Smooth muscle cell of the brain vasculature (primary cell): ENCODE measurements at regions not wholly inside any gene's neighbourhood (a gene's known extent, or its start where the extent isn't known, plus 50 kb on each side); places are given as distances from the start of the nearest gene placed in this dataset.
"Not testable (repeated sequence)": the region's sequence is repeated elsewhere in the genome, so short reads cannot be mapped to it uniquely, and the experiment has no call there.

ENCODE experiments used
- DNase-seq: peaks from one replicate; pipeline ENCODE4 v3.0.0-alpha.2; 2012; ENCODE audit warnings: low read depth, low spot score

GRCh38 chr2:83063511-83063910, 1395.6 kb downstream of the SUCLG1 start:
- no peak for DNase-seq

GRCh38 chr2:83058683-83059082, 1400.4 kb downstream of the SUCLG1 start:
- no peak for DNase-seq

- no peak for DNase-seq
Observed at GRCh38 chr2:83055376-83056010, 1403.6 kb downstream of the SUCLG1 start.

GRCh38 chr2:83054751-83055150, 1404.3 kb downstream of the SUCLG1 start:
- no peak for DNase-seq

GRCh38 chr2:83051538-83052170, 1407.4 kb downstream of the SUCLG1 start:
- DNase-seq, result no peak

- no peak for DNase-seq
Observed at GRCh38 chr2:83042053-83042452, 1417.0 kb downstream of the SUCLG1 start.

GRCh38 chr2:83022631-83023210, 1436.4 kb downstream of the SUCLG1 start:
- no peak for DNase-seq

GRCh38 chr2:83017366-83018090, 1441.6 kb downstream of the SUCLG1 start:
- DNase-seq, result no peak

- no peak for DNase-seq
Observed at GRCh38 chr2:83016343-83017110, 1442.6 kb downstream of the SUCLG1 start.

- no peak for DNase-seq
Observed at GRCh38 chr2:83015900-83016299, 1443.2 kb downstream of the SUCLG1 start.

GRCh38 chr2:83015035-83015715, 1443.9 kb downstream of the SUCLG1 start:
- DNase-seq, result no peak

GRCh38 chr2:83014462-83014861, 1444.6 kb downstream of the SUCLG1 start:
- no peak for DNase-seq

GRCh38 chr2:83006961-83007360, 1452.1 kb downstream of the SUCLG1 start:
- DNase-seq, result no peak

- DNase-seq, result no peak
Observed at GRCh38 chr2:83003555-83003954, 1455.5 kb downstream of the SUCLG1 start.

- no peak for DNase-seq
Observed at GRCh38 chr2:83002706-83003105, 1456.4 kb downstream of the SUCLG1 start.

- DNase-seq, result no peak
Observed at GRCh38 chr2:82998781-82999180, 1460.3 kb downstream of the SUCLG1 start.

GRCh38 chr2:82996217-82996616, 1462.9 kb downstream of the SUCLG1 start:
- no peak for DNase-seq

- DNase-seq, result no peak
Observed at GRCh38 chr2:82994151-82994550, 1464.9 kb downstream of the SUCLG1 start.

- no peak for DNase-seq
Observed at GRCh38 chr2:82993609-82994008, 1465.5 kb downstream of the SUCLG1 start.

GRCh38 chr2:82992968-82993367, 1466.1 kb downstream of the SUCLG1 start:
- DNase-seq, result no peak

- DNase-seq, result not testable (repeated sequence)
Observed at GRCh38 chr2:82987706-82988105, 1471.4 kb downstream of the SUCLG1 start.
